GM18867 (cell line): ENCODE measurements at regions not wholly inside any gene's neighbourhood (a gene's known extent, or its start where the extent isn't known, plus 50 kb on each side); places are given as distances from the start of the nearest gene placed in this dataset.

Experiments used
- ATAC-seq: cut with Tn5 transposase; IDR thresholded peaks from one replicate; pipeline ENCODE4 v1.9.1; 2021; ENCODE audit warnings: mild to moderate bottlenecking, moderate library complexity; ENCODE audit not compliant: unreplicated experiment

- no peak for ATAC-seq
These were observed 276.5 kb upstream of the MTNR1B start for GRCh38 chr11:92692826-92693546.

- no peak for ATAC-seq
These were observed 273.4 kb upstream of the MTNR1B start for GRCh38 chr11:92696076-92696475.

DNA sequence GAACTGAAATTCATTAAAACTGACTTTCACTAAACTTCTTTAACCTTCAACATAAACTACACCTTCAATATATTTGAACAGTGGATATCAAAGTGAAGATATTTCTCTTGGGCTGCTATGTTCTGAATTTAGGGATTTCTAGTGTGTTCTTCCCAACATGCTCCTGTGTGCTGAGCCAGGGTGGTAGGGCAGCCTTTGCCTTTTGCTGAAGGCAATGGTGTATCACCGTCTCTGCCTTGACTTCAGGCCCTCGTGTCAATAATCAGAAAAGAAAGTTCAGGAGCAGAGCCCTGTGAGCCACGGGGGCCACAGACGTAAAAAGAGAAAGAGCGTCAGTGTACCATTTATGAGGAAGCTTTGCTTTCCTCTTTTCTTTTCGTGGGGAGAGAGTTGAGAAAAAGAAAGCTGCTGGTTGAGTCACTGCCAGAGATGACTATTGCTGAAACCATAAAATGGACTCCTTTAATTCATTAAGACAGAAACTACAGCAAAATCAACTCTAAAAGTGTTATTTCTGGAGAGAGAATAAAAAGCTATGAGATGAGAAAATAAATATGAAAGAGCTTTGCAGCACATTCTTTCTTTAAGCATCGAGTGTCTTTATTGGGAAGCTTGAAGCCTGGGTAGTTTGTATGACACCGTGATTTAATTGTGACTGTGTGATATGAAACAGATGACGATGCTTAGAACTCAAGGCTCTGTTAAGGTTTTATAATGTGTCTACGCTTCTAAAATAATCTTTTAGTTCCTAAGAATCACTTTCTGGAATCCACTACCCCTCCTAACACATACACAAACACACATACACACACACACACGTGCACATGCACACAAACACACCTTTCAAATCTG, 271.8 kb upstream of the MTNR1B start:
- peak; percentile 50 for ATAC-seq

DNA sequence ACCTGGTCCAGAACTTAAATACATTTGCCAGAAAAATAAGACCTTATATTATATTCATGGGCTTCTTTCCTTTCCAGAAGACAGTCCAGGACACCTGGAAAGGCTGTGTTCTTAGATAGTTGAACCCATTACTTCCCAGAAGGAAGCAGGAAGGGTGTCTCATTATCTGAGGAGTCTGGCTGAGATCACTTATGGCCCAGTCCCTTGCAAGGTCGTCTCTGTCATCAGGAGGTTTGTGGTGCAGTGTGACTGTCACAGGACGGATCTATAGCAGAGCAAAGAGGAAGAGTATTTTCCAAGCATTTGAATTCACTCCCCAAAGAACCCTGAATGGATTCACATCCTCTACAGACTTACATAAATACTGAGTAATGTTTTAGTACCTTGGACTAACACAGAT, 270.7 kb upstream of the MTNR1B start:
- ATAC-seq = no peak

- ATAC-seq = no peak
These were observed 267.2 kb upstream of the MTNR1B start for GRCh38 chr11:92702037-92702804.

DNA sequence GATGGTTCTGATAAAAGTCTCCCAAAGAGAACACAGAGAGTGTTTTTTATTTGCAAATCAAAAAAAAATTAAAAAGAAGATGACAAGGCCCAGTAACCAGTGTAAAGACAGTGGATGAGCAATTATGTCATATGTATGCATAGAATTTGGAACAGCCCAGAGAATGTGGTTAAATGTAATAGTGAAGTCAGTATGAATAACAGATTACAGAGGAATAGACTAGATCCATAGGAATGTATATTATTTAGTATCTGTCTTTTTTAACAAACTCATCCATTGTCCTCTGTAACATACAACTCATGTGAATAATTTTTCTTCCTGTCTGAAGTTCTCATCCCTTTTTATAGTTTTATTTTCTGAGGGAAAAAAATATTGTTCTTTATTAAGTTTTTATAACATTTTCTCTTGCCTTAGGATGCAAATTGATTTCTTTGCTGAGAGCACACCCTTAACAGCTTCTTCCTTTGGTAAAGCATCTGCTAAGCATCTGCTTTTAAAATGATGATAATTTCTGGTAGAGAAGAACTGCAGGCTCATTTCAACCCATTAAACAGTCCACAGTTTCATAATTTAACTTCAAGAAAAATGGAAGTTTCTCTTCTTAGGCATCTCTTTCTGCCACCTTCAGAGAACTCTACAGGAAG, 266.5 kb upstream of the MTNR1B start:
- ATAC-seq = no peak

DNA sequence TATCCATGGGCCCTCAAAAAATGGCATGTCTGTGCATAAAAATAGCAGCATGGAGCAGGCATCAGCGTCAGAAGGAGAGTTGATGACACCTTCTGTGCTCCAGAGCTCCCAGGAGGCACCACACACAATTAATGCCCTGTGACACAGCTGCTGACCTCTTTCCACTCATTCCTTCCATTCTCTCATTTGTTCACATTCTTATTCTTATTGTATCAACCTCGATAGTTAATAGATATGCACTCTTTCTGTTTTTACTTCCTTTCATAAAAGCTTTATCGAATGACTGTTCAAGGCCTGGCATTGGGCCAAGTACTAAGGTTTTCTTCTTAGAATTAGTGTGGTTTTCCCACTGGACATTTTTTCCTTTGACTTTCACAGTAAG, 266.0 kb upstream of the MTNR1B start:
- no peak for ATAC-seq

- ATAC-seq = no peak
These were observed 262.3 kb upstream of the MTNR1B start for GRCh38 chr11:92707173-92707619.

DNA sequence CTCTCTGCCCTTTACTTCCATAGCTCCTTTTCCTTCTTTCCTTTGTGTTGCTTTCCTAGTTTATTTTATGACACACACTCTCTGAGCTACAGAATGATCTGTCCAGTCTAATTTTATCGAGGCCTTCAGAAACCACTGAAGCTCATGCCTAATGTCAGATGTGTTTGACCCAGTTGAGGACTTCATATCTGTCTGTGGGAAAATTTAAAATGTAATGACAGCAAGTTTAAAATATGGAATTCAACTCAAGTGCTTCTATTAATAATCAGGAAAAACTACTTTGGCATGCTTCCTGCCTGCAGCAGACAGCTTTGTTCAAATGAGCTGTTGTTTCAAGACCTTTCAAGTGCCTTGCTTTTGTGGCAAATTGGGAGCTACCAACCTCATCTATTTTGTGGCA, 261.8 kb upstream of the MTNR1B start:
- no peak for ATAC-seq

DNA sequence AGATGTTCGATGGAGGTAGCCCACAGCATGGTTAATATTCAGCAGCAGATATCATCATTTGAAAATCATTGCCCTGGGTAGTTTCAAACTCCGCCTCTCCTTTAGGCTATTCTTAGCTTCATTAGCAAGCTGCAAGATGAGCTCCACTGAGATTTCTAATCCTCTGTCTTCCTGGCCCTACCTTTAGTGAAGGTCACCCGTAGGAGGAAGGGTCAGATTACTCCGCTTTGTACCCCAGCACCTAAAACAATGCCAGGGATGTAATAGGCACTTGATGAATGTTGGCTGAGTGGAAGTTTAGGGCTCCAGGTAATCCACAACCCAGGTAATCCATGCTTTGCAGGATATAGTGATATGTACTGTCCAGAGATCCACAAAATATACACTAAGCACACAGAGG, 260.1 kb upstream of the MTNR1B start:
- no peak for ATAC-seq

DNA sequence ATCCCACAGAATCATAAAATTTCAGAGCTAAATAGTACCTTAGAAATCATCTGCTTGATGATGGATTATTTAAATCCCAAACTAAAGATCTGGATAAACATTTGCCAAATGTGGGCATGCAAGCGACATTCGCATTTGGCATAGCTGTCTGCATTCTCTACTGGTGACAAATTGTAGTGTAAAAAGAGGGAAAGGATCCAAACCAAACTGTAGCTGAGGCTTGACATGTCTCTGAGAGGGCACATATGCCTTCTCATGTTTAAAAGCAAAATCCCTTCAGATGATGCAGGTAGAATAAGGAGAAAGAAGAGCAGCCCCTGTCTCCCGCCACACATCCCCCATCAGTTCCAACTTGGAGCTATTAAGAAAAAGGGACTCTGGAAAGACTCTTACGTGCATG, 257.5 kb upstream of the MTNR1B start:
- no peak for ATAC-seq

GRCh38 chr11:92714111-92714510, 255.3 kb upstream of the MTNR1B start:
- no peak for ATAC-seq

GRCh38 chr11:92717240-92717639, 252.2 kb upstream of the MTNR1B start:
- no peak for ATAC-seq

- ATAC-seq = no peak
These were observed 249.1 kb upstream of the MTNR1B start for GRCh38 chr11:92720385-92720784.

DNA sequence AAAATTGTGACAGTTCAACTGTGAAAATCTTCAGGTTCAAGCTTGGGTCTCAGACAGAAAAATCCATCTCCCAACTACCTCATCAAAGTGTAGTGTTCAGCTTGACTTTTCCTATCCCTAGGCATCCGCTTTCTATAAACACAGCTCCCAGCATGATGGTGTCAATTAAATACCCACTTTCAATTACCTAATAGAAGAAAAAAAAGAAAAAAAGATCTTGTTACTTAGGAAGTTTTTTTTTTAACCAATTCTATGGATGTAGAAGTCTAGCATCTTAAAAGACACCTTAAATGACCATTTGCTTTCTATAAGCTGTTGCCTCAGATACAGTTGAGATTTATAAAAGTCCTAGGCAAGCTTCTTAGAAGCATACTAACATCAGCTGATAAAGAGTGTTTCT, 244.1 kb upstream of the MTNR1B start:
- ATAC-seq = no peak

DNA sequence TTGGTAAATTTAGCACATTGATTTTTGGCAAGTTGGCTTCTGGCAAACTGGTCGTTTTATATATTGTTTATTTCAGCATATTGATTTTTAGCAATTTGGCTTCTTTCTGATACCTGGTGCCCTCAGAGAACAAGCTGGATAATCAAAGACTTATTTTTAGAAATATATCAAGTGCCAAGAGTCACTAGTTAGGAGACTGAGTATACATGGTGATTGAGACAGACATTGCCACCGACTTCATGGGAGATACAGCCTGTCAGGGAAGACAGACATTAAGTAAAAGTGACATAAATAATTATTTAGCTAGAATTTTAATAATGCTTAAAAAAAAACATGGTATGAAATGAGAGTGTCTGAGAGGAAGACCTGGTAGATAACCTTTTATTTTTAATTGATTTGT, 242.3 kb upstream of the MTNR1B start:
- ATAC-seq = no peak

GRCh38 chr11:92727769-92728168, 241.7 kb upstream of the MTNR1B start:
- no peak for ATAC-seq

DNA sequence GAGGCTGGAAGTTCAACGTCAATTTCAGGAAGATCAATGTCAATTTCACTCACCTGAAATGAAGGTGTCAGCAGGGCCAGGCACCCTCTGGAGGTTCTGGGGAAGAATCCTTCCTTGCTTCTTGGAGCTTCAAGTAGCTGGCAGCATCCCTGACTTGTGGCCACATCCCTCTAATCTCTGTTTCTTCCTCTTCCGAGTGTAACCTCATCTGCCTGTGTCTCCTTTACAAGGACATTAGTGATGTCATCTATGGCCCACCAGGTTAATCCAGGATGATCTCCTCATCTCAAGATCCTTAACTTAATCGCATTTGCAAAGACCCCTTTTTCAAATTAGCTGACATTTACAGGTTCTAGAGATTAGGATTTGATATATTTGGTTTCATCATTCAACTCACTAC, 240.8 kb upstream of the MTNR1B start:
- no peak for ATAC-seq

DNA sequence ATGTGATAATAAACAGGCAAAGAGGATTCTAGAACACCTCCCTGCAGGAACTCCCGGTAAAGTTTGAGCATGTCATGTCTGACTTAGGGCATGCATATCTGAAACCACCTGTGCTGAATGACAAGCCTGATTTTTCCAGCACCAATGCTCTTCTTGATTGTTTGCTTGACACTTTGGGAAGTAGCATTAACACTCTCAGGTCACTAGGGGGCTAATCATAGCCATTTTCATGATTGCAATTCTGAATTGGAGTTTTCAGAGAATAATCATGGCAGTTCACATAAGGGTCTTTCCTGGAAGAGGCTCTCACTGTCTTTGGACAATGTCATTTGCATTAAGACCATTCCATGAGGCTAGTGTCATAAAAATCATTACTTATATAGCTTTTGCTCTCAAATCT, 234.4 kb upstream of the MTNR1B start:
- no peak for ATAC-seq

DNA sequence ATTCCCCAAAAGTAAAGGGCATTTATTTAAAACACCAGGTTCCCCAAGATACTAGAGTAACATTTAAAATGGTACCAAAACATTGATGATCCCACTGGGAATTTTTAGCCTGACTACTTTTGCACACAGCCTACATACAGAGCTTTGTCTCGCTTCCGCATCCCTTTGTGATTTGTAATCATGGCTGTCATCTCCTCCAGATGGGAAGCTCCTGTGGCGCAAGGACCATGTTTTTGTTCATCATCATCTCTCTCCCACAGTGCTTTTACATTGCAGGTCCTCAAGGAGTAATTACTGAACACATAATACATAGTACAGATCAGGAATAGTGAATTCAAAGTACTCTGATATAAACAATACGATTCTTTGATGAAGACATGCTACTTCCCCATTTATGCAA, 231.2 kb upstream of the MTNR1B start:
- ATAC-seq = no peak

- ATAC-seq = no peak
These were observed 230.4 kb upstream of the MTNR1B start for GRCh38 chr11:92739041-92739440.
